Body of pancreas (tissue), 4 donors: ENCODE measurements at regions not wholly inside any gene's neighbourhood (a gene's known extent, or its start where the extent isn't known, plus 50 kb on each side); places are given as distances from the start of the nearest gene placed in this dataset.

Experiments used
- ATAC-seq: fragments of 150-250 bp; one replicate; pipeline ENCODE4 v1.9.1; 2016
- DNase-seq, 4 donors: peaks; one replicate each; pipeline ENCODE4 v3.0.0-alpha.2; 2019
- H3K27ac ChIP-seq, 4 donors: fragments of 200-600 bp; sonication (generic); 1 replicate in 3 of 4; 2 replicates in 1 of 4; pipeline versions ENCODE4 v1.5.1 to v1.6.1; 2016 to 2019; ENCODE audit warnings: mild to moderate bottlenecking in 1 of 4, mixed read lengths in 1 of 4, moderate library complexity in 1 of 4
- H3K27me3 ChIP-seq, 2 donors: fragments of 200-600 bp; sonication (generic); one replicate each; pipeline ENCODE4 v1.6.0; 2016; ENCODE audit warnings: mild to moderate bottlenecking in 1 of 2
- H3K36me3 ChIP-seq, 2 donors: fragments of 200-600 bp; sonication (generic); replicated peaks in 1 of 2; 2 replicates each; pipeline ENCODE4 v1.5.1; 2016; ENCODE audit warnings: low read depth in 2 of 2; ENCODE audit not compliant: insufficient read depth in 1 of 2
- H3K4me1 ChIP-seq: fragments of 200-600 bp; sonication (generic); one replicate; pipeline ENCODE4 v1.6.0; 2016
- H3K4me3 ChIP-seq, 2 donors: fragments of 200-600 bp; sonication (generic); 1 replicate in 1 of 2; 2 replicates in 1 of 2; pipeline ENCODE4 v1.5.1; 2016 to 2019
- H3K9me3 ChIP-seq, 3 donors: fragments of 200-600 bp; sonication (generic); 1 replicate in 2 of 3; 2 replicates in 1 of 3; pipeline ENCODE4 v1.5.1; 2016
- CTCF ChIP-seq, 7 experiments: fragments of 450-650 bp in 4 of 7; fragments of 200-600 bp in 3 of 7; sonication (generic) in 3 of 7; IDR thresholded peaks; one replicate each; pipeline ENCODE4 v1.5.1; 2016 to 2019; ENCODE audit warnings: antibody characterized with exemption in 7 of 7
- POLR2A ChIP-seq, 3 donors: fragments of 450-650 bp; IDR thresholded peaks; one replicate each; pipeline ENCODE4 v1.6.1; 2016; ENCODE audit warnings: antibody characterized with exemption in 3 of 3, mild to moderate bottlenecking in 2 of 3
- WGBS, 2 donors: methylation state at CpG; one replicate each; pipeline ENCODE4 v1.1.5; 2017; 5-methylcytosine and 5-hydroxymethylcytosine counted together
- intact Hi-C: fragments of 100-400 bp; cut with DNase I; formaldehyde crosslinking; loops from one replicate; pipeline ENCODE4 v1.15.1; 2023

GRCh38 chr3:21056293-21056692 is 694.7 kb downstream of the ZNF385D start:
- ATAC-seq: no peak
- H3K9me3 ChIP-seq: no peaks in the 10 kb centered on the region
- no peak for TF ChIP-seq POLR2A (IDR thresholded peaks at IDR 0.05)
- TF ChIP-seq CTCF (IDR thresholded peaks at IDR 0.05): no peak
- H3K4me1 ChIP-seq: no peaks in the 10 kb centered on the region
- no peak overlapping the region for H3K4me3 ChIP-seq
- intact Hi-C loops: no loop called here
- 72 to 82% methylated on average over 1 of the region's 1 CpG for WGBS, 2 donors
- H3K36me3 ChIP-seq: no peaks in the 10 kb centered on the region
- no peak overlapping the region for H3K27ac ChIP-seq
- H3K27me3 ChIP-seq: no peaks in the 10 kb centered on the region
- no peak for DNase-seq

GRCh38 chr3:21055015-21055414 is 696.0 kb downstream of the ZNF385D start:
- no peak for ATAC-seq
- TF ChIP-seq CTCF (IDR thresholded peaks at IDR 0.05) (no peak), POLR2A (IDR thresholded peaks at IDR 0.05) (no peak)
- Histone ChIP-seq H3K4me3 (no peak overlapping the region), H3K36me3 (no peaks in the 10 kb centered on the region), H3K27ac (no peak overlapping the region), H3K4me1 (no peaks in the 10 kb centered on the region), H3K27me3 (no peaks in the 10 kb centered on the region), H3K9me3 (no peaks in the 10 kb centered on the region)
- intact Hi-C loops: no loop called here
- DNase-seq: no peak

GRCh38 chr3:21054064-21054463 is 696.9 kb downstream of the ZNF385D start:
- H3K27ac ChIP-seq: no peak overlapping the region
- H3K4me1 ChIP-seq: no peaks in the 10 kb centered on the region
- intact Hi-C loops: no loop called here
- WGBS, 2 donors: 71 to 79% methylated on average over 3 of the region's 3 CpGs
- no peak for TF ChIP-seq CTCF (IDR thresholded peaks at IDR 0.05)
- no peak for TF ChIP-seq POLR2A (IDR thresholded peaks at IDR 0.05)
- no peak overlapping the region for H3K4me3 ChIP-seq
- no peak for DNase-seq
- H3K9me3 ChIP-seq: no peaks in the 10 kb centered on the region
- H3K27me3 ChIP-seq: no peaks in the 10 kb centered on the region
- no peak for ATAC-seq
- H3K36me3 ChIP-seq: no peaks in the 10 kb centered on the region

GRCh38 chr3:21049334-21050062 is 701.5 kb downstream of the ZNF385D start:
- Histone ChIP-seq H3K4me3 (no peak overlapping the region), H3K27ac (no peak overlapping the region), H3K27me3 (no peaks in the 10 kb centered on the region), H3K9me3 (no peaks in the 10 kb centered on the region), H3K4me1 (no peaks in the 10 kb centered on the region), H3K36me3 (no peaks in the 10 kb centered on the region)
- intact Hi-C loops: no loop called here
- 68 to 71% methylated on average over 7 of the region's 7 CpGs for WGBS, 2 donors
- DNase-seq (no peak), ATAC-seq (no peak)
- TF ChIP-seq POLR2A (IDR thresholded peaks at IDR 0.05): no peak
- TF ChIP-seq CTCF (IDR thresholded peaks at IDR 0.05): no peak

GRCh38 chr3:21043139-21043538 is 707.9 kb downstream of the ZNF385D start:
- intact Hi-C loops: no loop called here
- Histone ChIP-seq H3K27me3 (no peaks in the 10 kb centered on the region), H3K36me3 (no peaks in the 10 kb centered on the region), H3K27ac (no peak overlapping the region), H3K4me1 (no peaks in the 10 kb centered on the region), H3K9me3 (no peaks in the 10 kb centered on the region), H3K4me3 (no peak overlapping the region)
- 15 to 18% methylated on average over 1 of the region's 1 CpG for WGBS, 2 donors
- DNase-seq (no peak), ATAC-seq (no peak)
- TF ChIP-seq CTCF (IDR thresholded peaks at IDR 0.05): no peak
- no peak for TF ChIP-seq POLR2A (IDR thresholded peaks at IDR 0.05)
